ENCODE measurements at regions not wholly inside any gene's neighbourhood (a gene's known extent, or its start where the extent isn't known, plus 50 kb on each side); places are given as distances from the start of the nearest gene placed in this dataset.

- Histone ChIP-seq H3K4me2 (ENCODE audit: control insufficient read depth, insufficient read depth) (no peak overlapping the region), H4K20me1 (ENCODE audit: control insufficient read depth, insufficient read depth) (no peaks in the 10 kb centered on the region; the same call in 1 of the 2 replicates), H3K9me3 (replicated peaks; ENCODE audit: control insufficient read depth, insufficient read depth, low read length) (no peaks in the 10 kb centered on the region), H2AFZ (ENCODE audit: control insufficient read depth, low read depth, low read length) (no peak overlapping the region), H3K27ac (ENCODE audit: control insufficient read depth, insufficient read depth) (no peak overlapping the region), H3K4me1 (ENCODE audit: control insufficient read depth, insufficient read depth, low read length) (no peaks in the 10 kb centered on the region), H3K4me3 (no peak overlapping the region), H3K36me3 (ENCODE audit: control insufficient read depth in 2 of 2, insufficient read depth in 2 of 2, low read length in 1 of 2) (no peaks in the 10 kb centered on the region), H3K27me3 (replicated peaks in 1 of 2; ENCODE audit: control insufficient read depth in 2 of 2, insufficient read depth in 2 of 2, low read length in 1 of 2) (no peaks in the 10 kb centered on the region), H3K9ac (ENCODE audit: control insufficient read depth, insufficient read depth, low read length) (no peak overlapping the region), H3K79me2 (ENCODE audit: control insufficient read depth, insufficient read depth, low read length) (no peaks in the 10 kb centered on the region)
- ChIA-PET POLR2A (no interaction called here), SMC1A (ENCODE audit: uncharacterized antibody, unreplicated experiment) (no interaction called here), RAD21 (ENCODE audit: unreplicated experiment) (no interaction called here), CTCF (no interaction called here)
- no TSS peak for BruUV-seq (replicated peaks)
- DNase-seq (ENCODE audit: low read depth, low spot score) (no peak), ATAC-seq (no peak), FAIRE-seq (no peak)
- in situ Hi-C loops (cut with MboI) (no loop called here), intact Hi-C loops (cut with micrococcal nuclease; ENCODE audit: unreplicated experiment) (no loop called here)
- TF ChIP-seq ZNF384 (IDR thresholded peaks at IDR 0.05; ENCODE audit: borderline replicate concordance, low read depth, low read length) (no peak), POU2F2 (IDR thresholded peaks at IDR 0.05; ENCODE audit: borderline replicate concordance, low read depth, low read length) (no peak)
These were observed 189.4 kb downstream of the NUAK1 start for GRCh38 chr12:105949391-105949790.

GRCh38 chr12:105951732-105952131 is 187.0 kb downstream of the NUAK1 start:
- Histone ChIP-seq H3K36me3 (ENCODE audit: control insufficient read depth in 2 of 2, insufficient read depth in 2 of 2, low read length in 1 of 2) (no peaks in the 10 kb centered on the region), H3K79me2 (ENCODE audit: control insufficient read depth, insufficient read depth, low read length) (no peaks in the 10 kb centered on the region), H3K4me3 (no peak overlapping the region), H2AFZ (ENCODE audit: control insufficient read depth, low read depth, low read length) (no peak overlapping the region), H4K20me1 (ENCODE audit: control insufficient read depth, insufficient read depth) (no peaks in the 10 kb centered on the region; the same call in 1 of the 2 replicates), H3K4me1 (ENCODE audit: control insufficient read depth, insufficient read depth, low read length) (no peaks in the 10 kb centered on the region), H3K4me2 (ENCODE audit: control insufficient read depth, insufficient read depth) (no peak overlapping the region), H3K9me3 (replicated peaks; ENCODE audit: control insufficient read depth, insufficient read depth, low read length) (no peaks in the 10 kb centered on the region), H3K9ac (ENCODE audit: control insufficient read depth, insufficient read depth, low read length) (no peak overlapping the region), H3K27me3 (replicated peaks in 1 of 2; ENCODE audit: control insufficient read depth in 2 of 2, insufficient read depth in 2 of 2, low read length in 1 of 2) (no peaks in the 10 kb centered on the region), H3K27ac (ENCODE audit: control insufficient read depth, insufficient read depth) (no peak overlapping the region)
- in situ Hi-C loops (cut with MboI): no loop called here
- ATAC-seq (no peak), FAIRE-seq (no peak), DNase-seq (ENCODE audit: low read depth, low spot score) (no peak)
- TF ChIP-seq RELB (IDR thresholded peaks at IDR 0.05; ENCODE audit: low read depth) (no peak), ZZZ3 (IDR thresholded peaks at IDR 0.05; ENCODE audit: control insufficient read depth, insufficient read length, low read depth) (no peak), NR2C2 (IDR thresholded peaks at IDR 0.05; ENCODE audit: borderline replicate concordance, control insufficient read depth, insufficient read length, low read depth) (no peak), ZNF274 (IDR thresholded peaks at IDR 0.05; ENCODE audit: insufficient read depth, insufficient read length) (no peak)
- no TSS peak for BruUV-seq (replicated peaks)
- WGBS (ENCODE audit: insufficient coverage, insufficient replicate concordance, low lambda C conversion rate, missing lambda C conversion rate): 13% methylated on average over 2 of the region's 2 CpGs
- CTCF ChIA-PET: no interaction called here
- RAD21 ChIA-PET (ENCODE audit: unreplicated experiment): no interaction called here
- SMC1A ChIA-PET (ENCODE audit: uncharacterized antibody, unreplicated experiment): interaction anchor here (0.6 kb wide), 1 partner anchor 276 kb away, joined by 3 read pairs; no protein-coding TSS in a partner anchor
- intact Hi-C loops (cut with micrococcal nuclease; ENCODE audit: unreplicated experiment): loop anchor here (10.0 kb wide), 1 partner anchor 183 kb away; the partner anchor contains the start of gene NUAK1
- POLR2A ChIA-PET: no interaction called here
